ENCODE measurements at regions not wholly inside any gene's neighbourhood (a gene's known extent, or its start where the extent isn't known, plus 50 kb on each side); places are given as distances from the start of the nearest gene placed in this dataset.
A peak's percentile ranks its signal among the peaks of the same experiment; 100 is the strongest.
"Not testable (repeated sequence)": the region's sequence is repeated elsewhere in the genome, so short reads cannot be mapped to it uniquely, and the experiment has no call there.

DNA sequence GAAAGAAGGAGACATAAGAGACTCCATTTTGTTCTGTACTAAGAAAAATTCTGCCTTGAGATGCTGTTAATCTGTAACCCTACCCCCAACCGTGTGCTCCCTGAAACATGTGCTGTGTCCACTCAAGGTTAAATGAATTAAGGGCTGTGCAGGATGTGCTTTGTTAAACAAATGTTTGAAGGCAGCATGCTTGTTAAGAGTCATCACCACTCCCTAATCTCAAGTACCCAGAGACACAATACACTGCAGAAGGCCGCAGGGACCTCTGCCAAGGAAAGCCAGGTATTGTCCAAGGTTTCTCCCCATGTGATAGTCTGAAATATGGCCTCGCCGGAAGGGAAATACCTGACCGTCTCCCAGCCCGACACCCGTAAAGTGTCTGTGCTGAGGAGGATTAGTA is 152.4 kb upstream of the NOTCH2NLA start:
- DNase-seq (ENCODE audit: low read depth in 3 of 3, low spot score in 2 of 3), result not testable (repeated sequence)

DNA sequence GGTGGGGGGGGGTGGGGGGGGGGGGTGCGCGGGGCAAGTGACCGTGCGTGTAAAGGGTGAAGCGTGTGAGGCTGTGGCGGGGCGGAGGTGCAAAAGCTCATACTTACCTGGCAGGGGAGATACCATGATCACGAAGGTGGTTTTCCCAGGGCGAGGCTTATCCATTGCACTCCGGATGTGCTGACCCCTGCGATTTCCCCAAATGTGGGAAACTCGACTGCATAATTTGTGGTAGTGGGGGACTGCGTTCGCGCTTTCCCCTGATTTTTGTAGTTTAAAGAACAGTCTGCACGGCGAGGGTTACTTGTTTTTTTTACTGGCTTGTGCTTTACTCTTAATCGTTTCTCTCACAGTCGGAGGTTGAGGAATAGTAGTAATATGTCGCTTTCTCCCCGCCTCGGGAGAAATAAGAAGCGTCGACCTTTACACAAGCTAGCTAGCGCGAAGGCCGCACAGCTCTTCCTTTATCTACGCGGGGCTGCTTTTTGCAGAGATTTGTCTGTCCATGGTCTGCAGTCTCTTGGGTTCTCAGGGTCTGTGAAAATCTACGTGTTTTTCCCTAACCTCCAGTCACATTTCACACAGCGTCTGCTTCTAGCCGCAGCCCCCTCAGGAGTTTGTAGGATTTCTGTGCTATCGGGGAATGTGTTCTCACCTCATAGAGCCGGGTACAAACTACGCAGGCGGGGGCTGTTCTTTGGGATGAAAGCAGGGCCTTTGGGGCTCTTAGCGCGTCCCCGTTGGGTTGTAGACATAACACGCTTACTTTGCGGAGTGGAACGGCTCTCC is 148.1 kb upstream of the NOTCH2NLA start:
- DNase-seq (ENCODE audit: low read depth in 3 of 3, low spot score in 2 of 3), result peak; percentile 83 to 89 (median 86)

DNA sequence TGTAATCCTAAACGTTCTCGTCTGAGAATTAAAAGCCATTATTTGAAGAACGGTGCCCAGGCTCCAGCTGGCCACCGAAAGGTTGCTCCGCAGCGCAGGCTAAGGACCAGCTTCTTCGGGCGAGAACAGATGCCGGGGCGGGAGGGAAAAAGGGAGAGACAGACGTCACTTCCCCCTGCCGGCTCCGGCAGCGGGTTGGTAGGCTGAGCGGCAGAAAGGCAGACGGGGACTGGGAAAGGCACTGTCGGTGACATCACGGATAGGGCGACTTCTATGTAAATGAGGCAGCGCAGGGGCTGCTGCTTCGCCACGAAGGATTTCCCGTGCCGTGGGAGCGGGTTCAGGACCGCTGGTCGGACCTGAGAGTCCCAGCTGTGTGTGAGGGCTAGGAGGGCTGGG is 147.5 kb upstream of the NOTCH2NLA start:
- DNase-seq (ENCODE audit: low read depth in 3 of 3, low spot score in 2 of 3), result peak in 2 of 3 donors; percentile 49 to 51

DNA sequence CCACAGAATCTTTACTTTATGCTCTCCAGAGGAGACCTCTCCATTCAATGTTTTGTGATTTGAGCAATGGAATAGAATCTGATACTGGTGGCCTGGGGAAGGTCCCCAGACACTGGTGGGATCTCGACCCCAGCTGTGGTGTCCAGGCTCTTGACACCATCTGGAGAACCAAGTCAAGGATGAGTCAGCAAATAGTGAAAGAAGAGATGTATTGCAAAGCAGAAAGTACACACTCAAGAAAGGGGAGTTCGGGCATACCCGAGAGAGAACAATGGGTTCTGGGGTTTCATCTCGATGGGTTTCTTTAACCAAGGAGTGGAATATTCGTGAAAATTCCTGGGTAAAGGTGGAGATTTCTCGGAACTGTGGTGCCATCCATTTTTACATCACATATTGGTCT is 146.3 kb upstream of the NOTCH2NLA start:
- DNase-seq (ENCODE audit: low read depth in 3 of 3, low spot score in 2 of 3), result not testable (repeated sequence)

DNA sequence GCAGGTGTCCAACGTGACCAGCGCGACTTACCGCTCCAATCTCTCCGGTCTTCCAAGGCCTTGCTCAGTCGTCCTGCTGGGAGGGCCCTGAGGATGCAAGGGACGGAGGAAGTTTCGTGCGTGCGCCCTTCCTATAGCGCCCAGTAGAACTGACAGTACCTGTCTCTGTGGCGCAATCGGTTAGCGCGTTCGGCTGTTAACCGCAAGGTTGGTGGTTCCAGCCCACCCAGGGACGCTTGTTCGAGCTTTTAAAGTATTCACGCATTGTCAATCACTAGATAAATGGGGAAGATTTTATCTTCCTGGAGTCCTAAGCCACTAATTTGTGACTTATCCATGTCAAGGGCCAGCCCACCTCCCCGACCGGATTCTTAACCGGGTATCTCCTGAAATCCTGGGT is 141.1 kb upstream of the NOTCH2NLA start:
- peak in 1 of 3 donors; percentile 17 for DNase-seq (ENCODE audit: low read depth in 3 of 3, low spot score in 2 of 3)

DNA sequence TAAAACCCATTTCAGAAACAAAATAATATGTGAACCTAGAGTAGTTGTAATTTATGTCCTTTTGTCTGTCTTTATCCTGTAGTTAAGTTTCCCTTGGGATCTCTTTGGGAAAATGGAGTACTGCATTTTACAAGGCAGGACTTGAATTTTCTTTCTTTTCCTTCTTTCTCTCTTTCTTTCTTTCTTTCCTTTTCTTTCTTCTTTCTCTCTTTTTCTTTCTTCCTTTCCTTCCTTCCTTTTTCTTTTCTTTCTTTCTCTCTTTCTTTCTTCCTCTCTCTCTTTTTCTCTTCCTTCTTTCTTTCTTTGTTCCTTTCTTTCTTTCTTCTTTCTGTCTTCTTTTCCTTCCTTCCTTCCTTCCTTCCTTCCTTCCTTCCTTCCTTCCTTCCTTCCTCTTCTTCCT is 126.6 kb upstream of the NOTCH2NLA start:
- not testable (repeated sequence) for DNase-seq (ENCODE audit: low read depth in 3 of 3, low spot score in 2 of 3)

DNA sequence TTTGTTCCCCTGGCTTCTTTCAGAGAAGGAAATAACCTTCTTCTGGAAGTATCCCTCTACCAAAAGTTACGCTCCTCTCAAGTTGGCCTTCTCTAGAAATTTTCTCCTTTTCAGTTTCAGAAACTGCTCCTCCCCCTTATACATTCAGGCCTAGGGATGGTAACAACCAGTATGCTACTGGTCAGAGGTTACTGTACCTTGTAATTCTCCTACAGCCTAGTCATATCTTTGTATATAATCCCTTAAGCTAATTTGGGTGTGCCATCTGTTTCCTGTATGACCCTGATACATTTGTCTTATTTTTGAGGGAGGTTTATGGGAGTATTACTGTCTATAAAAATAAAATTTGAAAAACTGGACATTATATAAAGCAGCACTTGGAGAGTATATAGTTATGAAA is 98.0 kb upstream of the NOTCH2NLA start:
- not testable (repeated sequence) for DNase-seq (ENCODE audit: low read depth in 3 of 3, low spot score in 2 of 3)

DNA sequence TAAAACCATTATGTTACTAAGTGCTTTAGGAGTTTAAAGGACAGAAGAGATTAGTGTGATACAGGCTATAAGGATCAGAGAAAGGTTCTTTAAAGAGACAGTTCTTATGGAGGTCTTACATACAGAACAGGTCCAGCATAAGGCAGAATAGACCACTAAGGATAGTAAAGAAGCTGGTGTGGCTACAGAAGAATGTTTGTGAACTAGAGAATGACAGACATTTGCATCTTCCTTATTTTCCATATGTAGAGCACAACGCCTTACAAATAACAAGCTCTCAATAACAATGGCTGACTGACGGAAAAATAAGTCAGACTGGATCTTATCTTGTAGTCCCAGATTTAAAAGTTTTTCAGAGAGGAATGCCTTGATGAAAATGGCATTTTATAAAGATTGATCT is 95.6 kb upstream of the NOTCH2NLA start:
- not testable (repeated sequence) for DNase-seq (ENCODE audit: low read depth in 3 of 3, low spot score in 2 of 3)

DNA sequence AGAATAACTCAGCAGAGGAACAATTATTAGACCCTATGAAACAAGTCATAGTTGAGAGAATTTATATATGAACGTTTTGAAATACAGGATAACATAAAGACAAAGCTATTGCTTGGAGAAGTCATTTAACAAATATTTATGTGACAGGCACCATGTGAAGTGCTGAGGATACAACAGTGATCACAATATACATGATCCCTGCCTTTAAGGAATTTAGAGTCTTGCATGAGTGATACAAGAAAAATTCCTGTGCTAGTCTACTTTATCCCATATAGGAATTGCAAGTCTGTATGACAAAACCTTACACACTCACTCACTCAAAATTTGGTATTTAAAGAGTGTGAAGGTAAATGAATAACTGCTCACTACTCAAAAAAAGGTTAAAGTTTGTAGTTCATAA is 94.5 kb upstream of the NOTCH2NLA start:
- DNase-seq (ENCODE audit: low read depth in 3 of 3, low spot score in 2 of 3), result not testable (repeated sequence)

DNA sequence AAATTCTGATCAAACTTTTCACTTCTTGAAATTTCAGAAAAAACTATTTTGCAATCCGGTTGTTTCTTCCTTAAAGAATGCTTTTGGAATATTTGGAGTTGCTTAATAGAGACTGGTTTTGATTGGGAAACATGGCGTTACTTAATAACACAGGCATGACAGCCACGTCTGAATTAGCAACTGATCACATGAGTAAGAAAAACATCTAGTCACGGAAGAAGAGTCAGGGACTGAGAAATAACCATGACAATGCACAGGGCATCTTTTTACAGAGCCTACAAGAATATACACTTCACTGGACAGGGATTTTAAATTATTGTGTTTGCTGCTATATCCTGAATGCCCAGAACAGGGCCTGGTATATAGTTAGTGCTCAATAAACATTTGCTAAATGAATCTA is 94.1 kb upstream of the NOTCH2NLA start:
- not testable (repeated sequence) for DNase-seq (ENCODE audit: low read depth in 3 of 3, low spot score in 2 of 3)

DNA sequence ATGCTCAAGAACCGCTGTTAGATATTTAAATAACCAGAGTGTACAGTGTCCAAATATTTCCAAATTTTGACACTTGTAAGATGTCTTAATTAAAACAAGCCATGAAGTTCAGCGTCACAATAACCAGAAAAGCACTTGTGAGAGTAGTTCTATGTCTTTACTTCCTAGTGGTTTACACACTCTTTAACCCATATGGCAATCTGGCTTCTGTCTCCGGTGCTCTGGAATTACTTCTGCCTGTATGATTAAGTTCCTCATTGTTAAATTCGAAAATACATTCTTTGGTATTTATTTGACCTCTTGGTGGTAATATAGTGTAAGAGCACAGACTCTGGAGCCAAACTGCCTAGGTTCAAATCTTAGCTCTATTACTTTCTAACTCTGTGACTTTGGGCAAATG is 89.9 kb upstream of the NOTCH2NLA start:
- not testable (repeated sequence) for DNase-seq (ENCODE audit: low read depth in 3 of 3, low spot score in 2 of 3)

DNA sequence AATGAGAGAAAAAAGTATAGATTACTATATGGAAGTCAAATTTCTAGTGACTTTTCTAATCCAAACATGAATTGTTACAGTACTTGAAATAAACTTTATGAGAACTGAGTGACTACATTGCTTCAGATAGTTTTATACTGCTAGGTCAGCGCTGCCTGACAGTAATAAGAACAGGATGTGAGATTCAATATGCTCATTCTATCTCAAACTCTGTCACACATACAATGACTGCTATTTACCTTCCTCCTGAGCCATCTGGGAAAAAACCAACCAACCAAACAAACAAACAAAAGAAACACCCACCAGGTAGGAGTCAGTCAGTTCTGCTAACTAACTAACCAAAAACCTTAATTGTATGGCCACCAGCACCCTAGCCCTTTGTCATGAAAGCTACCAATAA is 89.0 kb upstream of the NOTCH2NLA start:
- DNase-seq (ENCODE audit: low read depth in 3 of 3, low spot score in 2 of 3), result not testable (repeated sequence)

DNA sequence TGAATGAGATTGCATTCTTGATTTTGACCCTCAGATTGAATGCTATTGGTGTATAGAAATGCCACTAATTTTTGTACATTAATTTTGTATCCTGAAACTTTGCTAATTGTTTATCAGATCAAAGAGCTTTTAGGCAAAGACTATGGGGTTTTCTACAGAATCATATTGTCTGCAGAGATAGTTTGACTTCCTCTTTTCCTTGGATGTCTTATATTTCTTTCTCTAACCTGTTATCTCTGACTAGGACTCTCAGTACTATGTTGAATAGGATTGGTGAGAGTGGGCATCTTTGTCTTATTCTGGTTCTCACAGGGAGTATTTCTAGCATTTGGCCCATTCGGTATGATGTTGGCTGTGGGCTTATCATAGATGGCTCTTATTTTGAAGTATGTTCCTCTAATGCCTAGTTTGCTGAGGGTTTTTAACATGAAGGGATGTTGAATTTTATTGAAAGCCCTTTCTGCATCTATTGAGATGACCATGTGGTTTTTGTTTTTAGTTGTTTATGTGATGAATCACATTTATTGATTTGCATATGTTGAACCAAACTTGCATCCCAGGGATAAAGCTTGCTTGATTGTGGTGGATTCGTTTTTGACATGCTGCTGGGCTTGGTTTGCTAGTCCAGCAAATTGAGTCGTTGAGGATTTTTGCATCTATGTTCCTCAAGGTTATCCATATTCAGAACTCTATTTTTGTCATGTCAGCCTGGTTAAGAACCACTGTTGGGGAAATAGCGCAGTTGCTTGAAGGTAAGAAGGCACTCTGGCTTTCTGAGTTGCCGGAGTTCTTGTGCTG is 85.8 kb upstream of the NOTCH2NLA start:
- not testable (repeated sequence) for DNase-seq (ENCODE audit: low read depth in 3 of 3, low spot score in 2 of 3)

DNA sequence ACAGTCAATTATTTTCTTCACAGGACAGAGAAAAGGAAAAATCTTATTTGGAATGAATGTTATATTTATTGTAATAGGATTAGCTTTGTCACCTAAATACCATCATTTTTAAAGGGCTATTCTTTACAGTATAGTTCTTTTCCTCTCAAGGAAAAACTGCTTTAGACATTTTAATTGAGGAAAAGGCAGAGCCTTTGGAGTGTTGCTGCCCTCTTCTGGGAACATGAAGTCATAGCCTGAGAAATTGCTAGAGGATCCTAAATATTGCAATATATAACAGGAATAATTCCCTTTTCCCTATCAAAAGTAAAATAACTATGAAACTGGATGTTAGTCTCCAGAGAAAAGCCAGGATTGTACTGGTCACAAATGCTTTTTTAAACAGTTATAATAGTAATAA is 81.8 kb upstream of the NOTCH2NLA start:
- DNase-seq (ENCODE audit: low read depth in 3 of 3, low spot score in 2 of 3), result not testable (repeated sequence)

DNA sequence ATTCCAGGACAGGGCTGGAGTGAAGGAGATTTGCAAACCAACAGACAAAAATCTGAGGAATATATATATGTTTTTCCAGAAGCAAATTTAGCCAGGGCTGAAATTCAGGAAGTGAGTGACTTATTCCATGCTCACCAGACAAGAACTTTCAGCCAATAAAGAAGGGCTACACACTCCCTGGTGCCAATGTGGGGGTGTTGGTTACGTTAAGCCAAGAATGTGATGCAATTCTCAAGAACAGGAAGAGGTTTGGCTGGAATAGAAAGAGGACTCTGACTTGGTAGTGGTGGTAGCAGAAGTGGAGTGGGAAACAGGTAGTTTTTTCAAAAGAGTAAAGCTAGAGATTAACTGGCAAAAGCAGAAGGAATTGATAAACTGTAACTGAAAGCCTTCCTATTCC is 80.6 kb upstream of the NOTCH2NLA start:
- DNase-seq (ENCODE audit: low read depth in 3 of 3, low spot score in 2 of 3), result not testable (repeated sequence)

DNA sequence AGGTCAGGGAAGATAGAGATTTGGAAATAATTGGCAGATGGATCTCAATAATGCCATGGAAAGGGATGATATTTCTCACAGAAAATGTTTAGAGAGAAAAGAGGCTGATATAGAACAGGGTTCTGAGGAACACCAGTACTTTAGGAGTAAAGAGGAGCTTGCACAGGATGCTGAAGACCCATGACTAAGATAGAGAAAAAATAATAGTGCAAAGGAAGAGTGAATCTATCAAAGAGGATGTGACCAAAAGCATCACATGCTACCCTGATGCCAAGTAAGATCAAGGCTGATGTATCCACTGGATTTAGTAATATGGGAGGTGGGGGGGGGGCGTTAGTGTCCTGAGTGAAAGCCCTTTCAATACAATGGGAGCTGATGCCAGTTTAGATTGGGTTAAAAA is 80.1 kb upstream of the NOTCH2NLA start:
- not testable (repeated sequence) for DNase-seq (ENCODE audit: low read depth in 3 of 3, low spot score in 2 of 3)

DNA sequence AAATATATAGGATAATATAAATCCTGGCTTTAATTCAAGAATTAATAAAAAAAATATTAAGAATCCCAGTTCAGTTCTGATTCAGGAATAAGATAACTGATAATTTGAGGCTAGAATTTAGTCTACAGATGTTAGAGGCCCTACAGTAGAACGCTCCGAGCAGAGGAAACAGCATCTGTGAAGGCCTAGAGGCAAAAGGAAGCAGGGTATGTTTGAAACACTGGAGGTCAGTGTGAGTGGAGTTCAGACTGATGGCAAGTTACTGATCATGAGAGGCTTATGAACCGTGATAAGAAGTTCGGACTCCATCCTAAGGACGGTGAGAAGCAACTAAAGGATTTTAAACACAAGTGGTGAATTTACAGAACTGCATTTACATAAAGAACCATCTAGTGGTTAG is 79.3 kb upstream of the NOTCH2NLA start:
- not testable (repeated sequence) for DNase-seq (ENCODE audit: low read depth in 3 of 3, low spot score in 2 of 3)

DNA sequence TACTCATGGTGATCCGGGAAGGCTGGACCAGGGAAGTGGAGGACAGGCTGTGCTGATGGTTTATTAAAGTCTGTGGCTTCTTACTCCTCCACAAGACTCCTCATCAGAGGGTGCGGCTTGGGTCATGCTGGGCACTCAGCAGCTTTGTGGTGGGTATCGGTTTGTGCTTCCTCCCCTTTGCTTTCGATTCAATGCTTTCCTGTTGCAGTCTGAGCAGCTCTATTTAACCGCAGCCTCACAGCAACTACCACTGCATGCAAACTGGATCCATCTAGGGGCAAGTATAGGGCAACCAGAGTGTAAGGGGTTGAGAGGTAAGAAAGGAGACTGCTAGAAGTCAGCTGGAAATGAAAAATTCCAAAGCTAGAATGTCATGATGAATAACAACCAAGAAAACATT is 78.8 kb upstream of the NOTCH2NLA start:
- DNase-seq (ENCODE audit: low read depth in 3 of 3, low spot score in 2 of 3), result not testable (repeated sequence)

DNA sequence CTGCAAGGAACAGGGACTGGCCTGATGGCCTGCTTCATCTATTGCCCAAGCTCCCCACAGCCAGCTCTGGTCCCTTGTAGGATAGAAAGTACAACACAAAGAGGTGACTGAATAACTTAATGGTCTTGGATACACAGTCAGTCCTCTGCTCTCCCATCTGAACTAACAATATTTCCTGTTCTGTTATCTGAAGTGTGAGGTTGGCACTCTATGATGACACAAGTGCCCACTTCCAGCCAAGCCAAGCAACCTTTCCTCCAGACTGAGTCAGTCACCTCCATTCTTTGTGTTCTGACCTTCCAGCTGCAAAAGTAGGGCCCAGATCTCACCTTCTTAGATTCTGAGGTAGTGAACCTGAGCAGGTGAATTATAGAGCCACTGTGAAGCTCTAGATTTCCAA is 77.8 kb upstream of the NOTCH2NLA start:
- not testable (repeated sequence) for DNase-seq (ENCODE audit: low read depth in 3 of 3, low spot score in 2 of 3)

DNA sequence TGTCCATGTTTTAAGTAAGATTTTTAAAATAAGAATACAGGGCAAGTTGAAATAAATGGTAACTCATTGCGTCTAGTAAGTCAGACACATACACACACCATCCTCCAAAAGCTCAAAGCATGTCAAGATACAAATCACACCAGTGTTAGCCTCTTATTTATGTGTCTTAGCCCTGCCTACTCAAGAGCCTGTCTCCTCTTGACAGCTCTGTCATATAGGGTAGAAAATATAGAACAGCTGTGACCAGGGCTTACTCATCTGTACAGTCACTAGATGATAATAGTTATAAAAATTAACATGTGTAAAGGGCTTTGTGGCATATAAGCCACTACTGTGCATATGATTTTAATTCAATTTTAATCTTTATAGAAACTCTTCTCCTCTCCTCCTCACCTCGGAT is 76.6 kb upstream of the NOTCH2NLA start:
- DNase-seq (ENCODE audit: low read depth in 3 of 3, low spot score in 2 of 3), result not testable (repeated sequence)

DNA sequence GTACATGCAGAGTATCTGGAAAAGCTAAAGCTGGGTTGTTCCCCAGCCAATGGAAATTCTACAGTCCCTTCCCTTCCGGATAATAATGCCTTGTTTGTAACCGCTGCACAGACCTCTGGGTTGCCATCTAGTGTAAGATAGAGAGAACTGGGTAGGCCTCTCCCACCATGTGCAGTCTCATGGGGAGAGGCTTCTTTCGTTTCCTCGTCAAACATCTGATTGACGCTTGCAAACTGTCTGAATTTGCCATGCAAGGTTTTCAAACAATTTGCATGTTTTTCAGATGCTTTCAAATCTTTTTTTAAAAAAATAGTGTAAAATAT is 69.7 kb upstream of the NOTCH2NLA start:
- not testable (repeated sequence) for DNase-seq (ENCODE audit: low read depth in 3 of 3, low spot score in 2 of 3)

All from right renal cortex interstitium (tissue), 3 donors.